ENCODE measurements at regions not wholly inside any gene's neighbourhood (a gene's known extent, or its start where the extent isn't known, plus 50 kb on each side); places are given as distances from the start of the nearest gene placed in this dataset.
"Not testable (repeated sequence)": the region's sequence is repeated elsewhere in the genome, so short reads cannot be mapped to it uniquely, and the experiment has no call there.

GRCh38 chr10:81414038-81414437, 461.0 kb upstream of the NRG3 start:
- Histone ChIP-seq H3K27me3 (no peaks in the 10 kb centered on the region), H3K27ac (no peak overlapping the region), H3K9me3 (peaks cover 0 to 5% (median 0%) of the 10 kb centered on the region in 3 donors), H3K4me3 (no peak overlapping the region), H3K36me3 (no peaks in the 10 kb centered on the region), H3K4me1 (no peaks in the 10 kb centered on the region)
- no peak for ATAC-seq
- TF ChIP-seq POLR2A (IDR thresholded peaks at IDR 0.05) (no peak), CTCF (IDR thresholded peaks at IDR 0.05) (no peak), POLR2AphosphoS5 (IDR thresholded peaks at IDR 0.05) (no peak), EP300 (IDR thresholded peaks at IDR 0.05) (no peak)
- 20 to 50% methylated on average over 1 of the region's 1 CpG for WGBS, 2 donors (ENCODE audit: low coverage in 1 of 2)

- Histone ChIP-seq H3K4me3 (no peak overlapping the region), H3K9me3 (no peaks in the 10 kb centered on the region), H3K27me3 (no peaks in the 10 kb centered on the region), H3K36me3 (no peaks in the 10 kb centered on the region), H3K4me1 (no peaks in the 10 kb centered on the region), H3K27ac (no peak overlapping the region)
- ATAC-seq, result no peak
- TF ChIP-seq CTCF (IDR thresholded peaks at IDR 0.05) (no peak), POLR2A (IDR thresholded peaks at IDR 0.05) (no peak), POLR2AphosphoS5 (IDR thresholded peaks at IDR 0.05) (no peak), EP300 (IDR thresholded peaks at IDR 0.05) (no peak)
Measured at GRCh38 chr10:81426722-81427121, 448.3 kb upstream of the NRG3 start.

GRCh38 chr10:81428456-81429134, 446.4 kb upstream of the NRG3 start:
- no peak overlapping the region for H3K4me3 ChIP-seq
- no peak for ATAC-seq
- H3K4me1 ChIP-seq, result no peaks in the 10 kb centered on the region
- H3K9me3 ChIP-seq, result no peaks in the 10 kb centered on the region
- H3K27me3 ChIP-seq, result no peaks in the 10 kb centered on the region
- no peaks in the 10 kb centered on the region for H3K36me3 ChIP-seq
- TF ChIP-seq POLR2A (IDR thresholded peaks at IDR 0.05) (no peak), CTCF (IDR thresholded peaks at IDR 0.05) (no peak), POLR2AphosphoS5 (IDR thresholded peaks at IDR 0.05) (no peak), EP300 (IDR thresholded peaks at IDR 0.05) (no peak)
- 62 to 77% methylated on average over 2 of the region's 2 CpGs for WGBS, 2 donors (ENCODE audit: low coverage in 1 of 2)
- no peak overlapping the region for H3K27ac ChIP-seq

GRCh38 chr10:81439445-81439844, 435.5 kb upstream of the NRG3 start:
- 60 to 72% methylated on average over 1 to 2 of the region's 2 CpGs for WGBS, 2 donors (ENCODE audit: low coverage in 1 of 2)
- Histone ChIP-seq H3K27me3 (no peaks in the 10 kb centered on the region), H3K36me3 (no peaks in the 10 kb centered on the region), H3K9me3 (no peaks in the 10 kb centered on the region), H3K4me3 (no peak overlapping the region), H3K27ac (no peak overlapping the region), H3K4me1 (no peaks in the 10 kb centered on the region)
- no peak for ATAC-seq
- TF ChIP-seq POLR2A (IDR thresholded peaks at IDR 0.05), result no peak
- TF ChIP-seq POLR2AphosphoS5 (IDR thresholded peaks at IDR 0.05), result no peak
- TF ChIP-seq CTCF (IDR thresholded peaks at IDR 0.05), result no peak
- no peak for TF ChIP-seq EP300 (IDR thresholded peaks at IDR 0.05)

- H3K9me3 ChIP-seq, H3K4me3 ChIP-seq, H3K27ac ChIP-seq, H3K36me3 ChIP-seq, ATAC-seq, H3K27me3 ChIP-seq, H3K4me1 ChIP-seq: not testable (repeated sequence)
- WGBS, 2 donors (ENCODE audit: low coverage in 1 of 2), result 89 to 91% methylated on average over 4 to 7 of the region's 21 CpGs
Measured at GRCh38 chr10:81441624-81442023, 433.4 kb upstream of the NRG3 start.
